ENCODE measurements at regions not wholly inside any gene's neighbourhood (a gene's known extent, or its start where the extent isn't known, plus 50 kb on each side); places are given as distances from the start of the nearest gene placed in this dataset.

DNA sequence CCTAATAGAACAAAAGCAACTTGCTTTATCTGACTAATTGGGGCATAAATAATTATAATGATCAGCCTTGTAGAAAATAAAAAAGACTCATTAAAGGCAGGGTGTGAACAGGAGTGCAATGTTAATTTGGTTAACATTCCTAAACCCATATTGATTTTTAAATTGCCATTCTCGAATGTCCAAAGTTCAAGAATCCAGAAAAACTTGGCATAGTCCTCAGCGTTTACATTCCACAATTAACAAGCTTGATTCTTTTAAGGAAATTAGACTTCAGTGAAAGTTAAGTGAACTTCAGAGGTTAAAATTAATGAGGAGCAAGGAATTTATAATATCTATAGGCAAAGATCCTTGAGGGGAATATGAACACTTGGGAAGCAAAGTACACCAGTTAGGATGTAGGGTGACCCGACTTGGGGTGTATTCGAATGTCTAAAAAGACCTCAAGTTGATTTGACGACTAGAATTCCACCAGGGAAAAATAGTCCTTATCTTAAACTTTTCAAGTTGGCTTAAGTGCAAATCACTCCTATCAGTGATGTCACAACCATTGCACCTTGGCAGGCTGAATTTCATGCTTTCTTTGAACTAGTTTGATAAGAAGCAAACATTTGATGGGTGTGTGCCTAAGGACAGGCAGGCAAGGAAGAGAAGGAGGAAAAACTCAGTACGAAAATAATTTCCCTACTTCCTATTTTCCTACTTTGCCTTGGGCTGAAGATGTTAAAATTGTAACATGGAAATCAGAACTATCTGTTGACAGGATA lies 830.4 kb upstream of the COBL start:
- TF ChIP-seq, protein P1, sequence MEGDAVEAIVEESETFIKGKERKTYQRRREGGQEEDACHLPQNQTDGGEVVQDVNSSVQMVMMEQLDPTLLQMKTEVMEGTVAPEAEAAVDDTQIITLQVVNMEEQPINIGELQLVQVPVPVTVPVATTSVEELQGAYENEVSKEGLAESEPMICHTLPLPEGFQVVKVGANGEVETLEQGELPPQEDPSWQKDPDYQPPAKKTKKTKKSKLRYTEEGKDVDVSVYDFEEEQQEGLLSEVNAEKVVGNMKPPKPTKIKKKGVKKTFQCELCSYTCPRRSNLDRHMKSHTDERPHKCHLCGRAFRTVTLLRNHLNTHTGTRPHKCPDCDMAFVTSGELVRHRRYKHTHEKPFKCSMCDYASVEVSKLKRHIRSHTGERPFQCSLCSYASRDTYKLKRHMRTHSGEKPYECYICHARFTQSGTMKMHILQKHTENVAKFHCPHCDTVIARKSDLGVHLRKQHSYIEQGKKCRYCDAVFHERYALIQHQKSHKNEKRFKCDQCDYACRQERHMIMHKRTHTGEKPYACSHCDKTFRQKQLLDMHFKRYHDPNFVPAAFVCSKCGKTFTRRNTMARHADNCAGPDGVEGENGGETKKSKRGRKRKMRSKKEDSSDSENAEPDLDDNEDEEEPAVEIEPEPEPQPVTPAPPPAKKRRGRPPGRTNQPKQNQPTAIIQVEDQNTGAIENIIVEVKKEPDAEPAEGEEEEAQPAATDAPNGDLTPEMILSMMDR (IDR thresholded peaks at IDR 0.05; ENCODE audit: insufficient read depth, low read depth, low read length, missing control alignments), result no peak
- no peak for DNase-seq (ENCODE audit: low read depth)

DNA sequence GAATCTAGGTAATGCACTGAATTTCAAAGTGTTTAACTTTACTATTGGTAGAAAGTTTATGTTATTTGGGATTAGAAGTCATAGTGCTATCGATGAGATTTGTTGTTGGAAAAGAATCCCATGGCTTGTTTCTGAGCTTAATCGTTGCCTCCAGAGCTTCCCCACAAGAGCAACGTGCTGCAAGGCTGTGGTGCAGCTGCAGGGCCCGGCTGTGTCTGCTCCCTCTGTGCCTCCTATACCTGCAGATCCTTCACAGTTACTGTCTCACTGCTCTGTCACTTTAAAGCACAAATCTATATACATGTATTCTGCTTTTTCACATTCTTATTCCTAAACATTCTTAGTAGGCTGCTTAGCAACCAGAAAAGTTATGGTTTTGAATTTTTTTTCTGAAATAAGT lies 826.6 kb upstream of the COBL start:
- no peak for DNase-seq (ENCODE audit: low read depth)
- TF ChIP-seq, protein P1 (IDR thresholded peaks at IDR 0.05; ENCODE audit: insufficient read depth, low read depth, low read length, missing control alignments), result no peak
- no peak overlapping the region for H3K4me3 ChIP-seq (ENCODE audit: low read depth, low read length)

More for the DNA sequence above, 830.4 kb upstream of the COBL start:
- H3K4me3 ChIP-seq (ENCODE audit: low read depth, low read length), result no peak overlapping the region

DNA sequence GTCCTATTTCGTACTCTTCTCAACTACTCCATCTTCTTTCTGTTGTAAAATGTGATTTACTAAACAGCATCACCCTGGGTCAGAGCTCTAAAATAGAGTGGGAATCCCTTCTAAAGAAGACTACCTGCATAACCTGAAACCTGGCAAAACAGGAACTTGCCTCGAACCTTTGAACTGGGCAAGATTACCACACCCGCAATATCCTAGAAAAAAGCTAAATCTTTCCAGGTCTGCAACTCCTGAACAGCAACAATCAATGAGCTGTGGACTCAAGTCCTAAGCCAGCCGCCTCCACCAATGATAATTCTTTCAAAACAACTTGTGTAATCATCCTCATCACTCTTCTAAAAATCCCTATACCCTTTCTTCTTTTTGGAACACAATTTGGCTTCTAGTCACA lies 824.2 kb upstream of the COBL start:
- DNase-seq (ENCODE audit: low read depth), result no peak
- TF ChIP-seq, protein P1 (IDR thresholded peaks at IDR 0.05; ENCODE audit: insufficient read depth, low read depth, low read length, missing control alignments), result no peak
- no peak overlapping the region for H3K4me3 ChIP-seq (ENCODE audit: low read depth, low read length)

DNA sequence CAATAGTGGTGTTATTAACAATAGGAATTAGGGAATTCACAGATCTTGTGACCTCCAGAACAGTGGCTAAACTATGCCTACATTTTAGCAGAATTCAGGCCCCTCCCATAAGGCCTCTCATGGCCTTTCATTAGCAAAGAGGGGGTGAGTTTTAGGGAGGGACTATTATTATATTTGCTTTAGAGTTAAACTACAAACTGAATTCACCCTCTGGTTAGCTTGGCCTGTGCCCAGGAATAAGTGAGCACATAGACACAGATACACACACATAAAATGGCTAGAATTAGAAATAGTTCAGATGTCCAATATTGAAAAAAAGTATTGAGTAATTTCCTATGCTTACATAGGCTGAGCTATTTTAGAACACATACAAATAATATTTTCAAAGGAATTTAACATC lies 818.8 kb upstream of the COBL start:
- no peak overlapping the region for H3K4me3 ChIP-seq (ENCODE audit: low read depth, low read length)
- TF ChIP-seq, protein P1 (IDR thresholded peaks at IDR 0.05; ENCODE audit: insufficient read depth, low read depth, low read length, missing control alignments), result no peak
- no peak for DNase-seq (ENCODE audit: low read depth)

DNA sequence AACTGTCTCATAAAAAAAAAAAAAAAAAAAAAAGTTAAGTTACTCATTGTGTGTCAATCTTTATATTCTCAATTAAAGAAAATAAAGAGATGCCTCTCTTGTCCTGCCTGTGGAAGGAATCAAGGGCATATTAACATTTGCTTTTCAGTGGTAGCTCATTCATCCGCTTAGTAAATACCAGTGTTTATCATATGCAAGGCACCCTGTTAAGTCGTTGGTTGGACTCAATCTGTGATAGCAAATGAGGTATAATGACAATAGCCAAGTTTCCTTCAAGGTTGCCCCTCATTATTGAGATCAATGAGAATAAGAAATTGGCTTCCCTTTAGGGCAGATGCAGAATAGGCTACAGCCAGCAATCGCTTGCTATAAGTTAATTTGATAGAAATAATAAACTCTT lies 812.7 kb upstream of the COBL start:
- TF ChIP-seq, protein P1 (IDR thresholded peaks at IDR 0.05; ENCODE audit: insufficient read depth, low read depth, low read length, missing control alignments), result no peak
- H3K4me3 ChIP-seq (ENCODE audit: low read depth, low read length), result no peak overlapping the region
- no peak for DNase-seq (ENCODE audit: low read depth)

DNA sequence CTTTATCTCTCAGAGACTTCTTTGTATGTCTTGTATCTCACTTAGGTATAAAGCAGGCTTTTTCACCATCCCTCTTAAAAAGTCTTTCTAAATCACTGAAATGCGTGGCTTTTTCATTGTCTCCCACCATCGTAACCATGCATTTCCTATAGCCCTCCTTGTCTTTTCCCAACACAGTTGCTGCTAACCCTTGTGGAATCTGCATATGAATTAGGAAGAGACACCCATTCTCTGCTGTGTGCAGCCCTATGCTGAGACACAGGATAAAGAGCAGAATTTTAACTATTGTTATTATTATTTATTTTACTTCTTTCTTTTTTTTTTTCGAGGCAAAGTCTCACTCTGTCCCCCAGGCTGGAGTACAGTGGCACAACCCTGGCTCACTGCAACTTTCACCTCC lies 804.3 kb upstream of the COBL start:
- DNase-seq (ENCODE audit: low read depth), result no peak
- no peak overlapping the region for H3K4me3 ChIP-seq (ENCODE audit: low read depth, low read length)
- TF ChIP-seq, protein P1 (IDR thresholded peaks at IDR 0.05; ENCODE audit: insufficient read depth, low read depth, low read length, missing control alignments), result no peak

DNA sequence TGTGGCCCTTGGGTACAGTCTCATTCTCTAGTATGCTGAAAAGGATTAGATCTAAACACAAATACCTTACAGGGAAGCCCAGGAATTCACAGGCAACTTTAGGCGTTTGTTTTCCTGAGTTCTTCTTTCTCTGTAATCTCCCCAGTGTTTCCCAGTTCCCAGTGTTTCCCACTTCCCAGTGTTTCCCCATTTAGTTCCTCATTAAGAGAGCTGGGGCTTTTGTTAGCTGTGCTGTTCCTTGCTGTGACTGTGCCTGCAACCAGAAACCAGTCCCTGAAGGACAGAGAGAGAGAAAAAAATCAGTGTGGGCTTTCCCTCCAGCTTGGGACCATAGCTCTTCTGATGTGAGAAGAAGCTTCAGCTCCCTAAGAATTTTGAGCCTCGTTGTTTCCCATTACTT lies 802.9 kb upstream of the COBL start:
- TF ChIP-seq, protein P1 (IDR thresholded peaks at IDR 0.05; ENCODE audit: insufficient read depth, low read depth, low read length, missing control alignments), result no peak
- H3K4me3 ChIP-seq (ENCODE audit: low read depth, low read length), result no peak overlapping the region
- no peak for DNase-seq (ENCODE audit: low read depth)

Data from GM12865 (cell line).